ENCODE measurements at regions not wholly inside any gene's neighbourhood (a gene's known extent, or its start where the extent isn't known, plus 50 kb on each side); places are given as distances from the start of the nearest gene placed in this dataset.

GRCh38 chr4:11019451-11020240 lies 335.1 kb upstream of the CLNK start:
- WGBS, 2 donors = 49 to 58% methylated on average over 8 of the region's 8 CpGs
- intact Hi-C loops (cut with DNase I) = no loop called here
- Histone ChIP-seq H3K4me3 (no peak overlapping the region), H3K9me3 (no peaks in the 10 kb centered on the region), H3K27ac (no peak overlapping the region), H3K4me1 (no peaks in the 10 kb centered on the region), H3K36me3 (replicated peaks in 1 of 2; ENCODE audit: insufficient read depth in 1 of 2, low read depth in 2 of 2) (no peaks in the 10 kb centered on the region), H3K27me3 (no peaks in the 10 kb centered on the region)
- ATAC-seq (no peak), DNase-seq (no peak)
- TF ChIP-seq CTCF (IDR thresholded peaks at IDR 0.05) (no peak), POLR2A (IDR thresholded peaks at IDR 0.05) (no peak)

GRCh38 chr4:11014199-11014598 lies 329.6 kb upstream of the CLNK start:
- no peak for DNase-seq
- H3K27me3 ChIP-seq = no peaks in the 10 kb centered on the region
- ATAC-seq = no peak
- no peaks in the 10 kb centered on the region for H3K36me3 ChIP-seq (replicated peaks in 1 of 2; ENCODE audit: insufficient read depth in 1 of 2, low read depth in 2 of 2)
- H3K4me3 ChIP-seq = no peak overlapping the region
- TF ChIP-seq CTCF (IDR thresholded peaks at IDR 0.05) (no peak), POLR2A (IDR thresholded peaks at IDR 0.05) (no peak)
- no peaks in the 10 kb centered on the region for H3K9me3 ChIP-seq
- no peaks in the 10 kb centered on the region for H3K4me1 ChIP-seq
- H3K27ac ChIP-seq = no peak overlapping the region
- intact Hi-C loops (cut with DNase I) = no loop called here

- Histone ChIP-seq H3K9me3 (no peaks in the 10 kb centered on the region), H3K36me3 (replicated peaks in 1 of 2; ENCODE audit: insufficient read depth in 1 of 2, low read depth in 2 of 2) (no peaks in the 10 kb centered on the region), H3K4me3 (no peak overlapping the region), H3K27me3 (no peaks in the 10 kb centered on the region), H3K27ac (no peak overlapping the region), H3K4me1 (no peaks in the 10 kb centered on the region)
- WGBS, 2 donors = 68 to 73% methylated on average over 3 of the region's 3 CpGs
- ATAC-seq (no peak), DNase-seq (no peak)
- TF ChIP-seq POLR2A (IDR thresholded peaks at IDR 0.05) (no peak), CTCF (IDR thresholded peaks at IDR 0.05) (no peak)
- intact Hi-C loops (cut with DNase I) = no loop called here
Measured at GRCh38 chr4:11013094-11013664, 328.6 kb upstream of the CLNK start.

- no peaks in the 10 kb centered on the region for H3K36me3 ChIP-seq (replicated peaks in 1 of 2; ENCODE audit: insufficient read depth in 1 of 2, low read depth in 2 of 2)
- H3K27ac ChIP-seq = no peak overlapping the region
- H3K4me1 ChIP-seq = no peaks in the 10 kb centered on the region
- H3K9me3 ChIP-seq = no peaks in the 10 kb centered on the region
- H3K4me3 ChIP-seq = no peak overlapping the region
- intact Hi-C loops (cut with DNase I) = no loop called here
- DNase-seq (no peak), ATAC-seq (no peak)
- TF ChIP-seq POLR2A (IDR thresholded peaks at IDR 0.05) (no peak), CTCF (IDR thresholded peaks at IDR 0.05) (no peak)
- H3K27me3 ChIP-seq = no peaks in the 10 kb centered on the region
- WGBS, 2 donors = 38 to 43% methylated on average over 3 of the region's 3 CpGs
Measured at GRCh38 chr4:11011249-11011648, 326.7 kb upstream of the CLNK start.

GRCh38 chr4:11010624-11011023 lies 326.1 kb upstream of the CLNK start:
- intact Hi-C loops (cut with DNase I) = no loop called here
- H3K9me3 ChIP-seq = no peaks in the 10 kb centered on the region
- DNase-seq (no peak), ATAC-seq (no peak)
- no peaks in the 10 kb centered on the region for H3K36me3 ChIP-seq (replicated peaks in 1 of 2; ENCODE audit: insufficient read depth in 1 of 2, low read depth in 2 of 2)
- 64 to 77% methylated on average over 2 of the region's 2 CpGs for WGBS, 2 donors
- H3K27ac ChIP-seq = no peak overlapping the region
- no peak overlapping the region for H3K4me3 ChIP-seq
- no peaks in the 10 kb centered on the region for H3K4me1 ChIP-seq
- H3K27me3 ChIP-seq = no peaks in the 10 kb centered on the region
- no peak for TF ChIP-seq POLR2A (IDR thresholded peaks at IDR 0.05)
- no peak for TF ChIP-seq CTCF (IDR thresholded peaks at IDR 0.05)

Data from body of pancreas (tissue), 4 donors.